ENCODE measurements at regions not wholly inside any gene's neighbourhood (a gene's known extent, or its start where the extent isn't known, plus 50 kb on each side); places are given as distances from the start of the nearest gene placed in this dataset.
"Not testable (repeated sequence)": the region's sequence is repeated elsewhere in the genome, so short reads cannot be mapped to it uniquely, and the experiment has no call there.

GRCh38 chr16:59096682-59097081, 362.6 kb upstream of the GOT2 start:
- not testable (repeated sequence) for DNase-seq (ENCODE audit: low spot score)

- no peak for DNase-seq (ENCODE audit: low spot score)
Measured at GRCh38 chr16:59090541-59090940, 356.4 kb upstream of the GOT2 start.

- DNase-seq (ENCODE audit: low spot score): no peak
Measured at GRCh38 chr16:59088431-59088830, 354.3 kb upstream of the GOT2 start.

- DNase-seq (ENCODE audit: low spot score): no peak
Measured at GRCh38 chr16:59087641-59088040, 353.5 kb upstream of the GOT2 start.

- no peak for DNase-seq (ENCODE audit: low spot score)
Measured at GRCh38 chr16:59067205-59067604, 333.1 kb upstream of the GOT2 start.

- DNase-seq (ENCODE audit: low spot score): no peak
Measured at GRCh38 chr16:59060207-59060606, 326.1 kb upstream of the GOT2 start.

- DNase-seq (ENCODE audit: low spot score): no peak
Measured at GRCh38 chr16:59058250-59058649, 324.1 kb upstream of the GOT2 start.

GRCh38 chr16:59053911-59054310, 319.8 kb upstream of the GOT2 start:
- DNase-seq (ENCODE audit: low spot score): no peak

- no peak for DNase-seq (ENCODE audit: low spot score)
Measured at GRCh38 chr16:59052231-59052630, 318.1 kb upstream of the GOT2 start.

GRCh38 chr16:59048876-59049275, 314.8 kb upstream of the GOT2 start:
- DNase-seq (ENCODE audit: low spot score): no peak

- DNase-seq (ENCODE audit: low spot score): no peak
Measured at GRCh38 chr16:59047114-59047513, 313.0 kb upstream of the GOT2 start.

- no peak for DNase-seq (ENCODE audit: low spot score)
Measured at GRCh38 chr16:59046335-59046734, 312.2 kb upstream of the GOT2 start.

GRCh38 chr16:59045501-59045900, 311.4 kb upstream of the GOT2 start:
- DNase-seq (ENCODE audit: low spot score): no peak

- no peak for DNase-seq (ENCODE audit: low spot score)
Measured at GRCh38 chr16:59044616-59045015, 310.5 kb upstream of the GOT2 start.

- DNase-seq (ENCODE audit: low spot score): no peak
Measured at GRCh38 chr16:59042301-59042700, 308.2 kb upstream of the GOT2 start.

GRCh38 chr16:59039066-59039720, 305.1 kb upstream of the GOT2 start:
- no peak for DNase-seq (ENCODE audit: low spot score)

GRCh38 chr16:59030923-59031485, 296.9 kb upstream of the GOT2 start:
- DNase-seq (ENCODE audit: low spot score): no peak

- DNase-seq (ENCODE audit: low spot score): no peak
Measured at GRCh38 chr16:59021751-59022150, 287.6 kb upstream of the GOT2 start.

GRCh38 chr16:59013930-59014329, 279.8 kb upstream of the GOT2 start:
- DNase-seq (ENCODE audit: low spot score): no peak

- no peak for DNase-seq (ENCODE audit: low spot score)
Measured at GRCh38 chr16:58999762-59000161, 265.6 kb upstream of the GOT2 start.

- DNase-seq (ENCODE audit: low spot score): not testable (repeated sequence)
Measured at GRCh38 chr16:58992755-58993154, 258.6 kb upstream of the GOT2 start.

GRCh38 chr16:58983181-58983965, 249.3 kb upstream of the GOT2 start:
- not testable (repeated sequence) for DNase-seq (ENCODE audit: low spot score)

- DNase-seq (ENCODE audit: low spot score): no peak
Measured at GRCh38 chr16:58970775-58971174, 236.7 kb upstream of the GOT2 start.

Measured in D341Med (cell line).